ENCODE measurements at regions not wholly inside any gene's neighbourhood (a gene's known extent, or its start where the extent isn't known, plus 50 kb on each side); places are given as distances from the start of the nearest gene placed in this dataset.

- TF ChIP-seq MXI1 (IDR thresholded peaks at IDR 0.05; ENCODE audit: low read depth, low read length) (no peak), MAX (IDR thresholded peaks at IDR 0.05; ENCODE audit: low read depth) (no peak), FOXJ3 (CRISPR knock-in tag; IDR thresholded peaks at IDR 0.05) (no peak), TAF1 (IDR thresholded peaks at IDR 0.05; ENCODE audit: borderline replicate concordance, low read depth, low read length) (no peak)
Observed at GRCh38 chr3:69675786-69676530, 63.3 kb upstream of the MITF start (continued).

DNA sequence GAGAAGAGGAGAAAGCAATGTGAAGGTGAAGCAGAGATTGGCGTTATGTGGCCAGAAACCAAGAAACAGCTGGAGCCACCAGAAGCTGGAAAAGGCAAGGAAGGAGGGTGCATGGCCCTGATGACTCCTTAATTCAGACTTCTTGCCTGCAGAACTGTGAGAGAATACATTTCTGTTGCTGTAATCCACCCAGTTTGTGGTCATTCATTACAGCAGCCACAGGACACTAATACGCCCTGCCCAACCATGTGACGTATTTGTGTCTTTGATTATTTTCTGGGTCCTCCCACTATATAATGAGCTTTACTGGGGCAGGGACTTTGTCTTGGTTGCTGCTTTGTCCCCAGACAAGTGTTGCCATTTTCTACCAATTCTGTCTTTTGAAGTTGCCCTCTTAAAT is 64.5 kb upstream of the MITF start:
- no peaks in the 10 kb centered on the region for H3K27me3 ChIP-seq (ENCODE audit: insufficient read depth)
- H2AFZ ChIP-seq (ENCODE audit: low read depth), result no peak overlapping the region
- H3K4me3 ChIP-seq (ENCODE audit: low read depth in 2 of 2, low read length in 1 of 2), result no peak overlapping the region
- peaks cover 0 to 17% of the 10 kb centered on the region in 2 experiments; a peak in 2 of 4 replicates for H3K4me1 ChIP-seq (ENCODE audit: control insufficient read depth in 1 of 2, insufficient read depth in 2 of 2, low read depth in 1 of 2, low read length in 1 of 2)
- no peaks in the 10 kb centered on the region for H3F3A ChIP-seq (replicated peaks; ENCODE audit: insufficient read depth)
- H3K4me2 ChIP-seq, result no peak overlapping the region
- no peak overlapping the region for H3K9ac ChIP-seq
- no peaks in the 10 kb centered on the region for H4K20me1 ChIP-seq (ENCODE audit: insufficient read depth)
- TF ChIP-seq SIN3A (IDR thresholded peaks at IDR 0.05; ENCODE audit: borderline replicate concordance, low read depth, low read length), result no peak
- TF ChIP-seq FOSL2 (IDR thresholded peaks at IDR 0.05; ENCODE audit: borderline replicate concordance, low read depth), result no peak
- TF ChIP-seq RCOR1 (IDR thresholded peaks at IDR 0.05; ENCODE audit: low read length), result no peak
- TF ChIP-seq MXI1 (IDR thresholded peaks at IDR 0.05; ENCODE audit: low read depth, low read length), result no peak
- TF ChIP-seq EP300 (IDR thresholded peaks at IDR 0.05; ENCODE audit: borderline replicate concordance in 1 of 2, low read depth in 1 of 2, low read length in 1 of 2), result no peak
- no peak for TF ChIP-seq NRF1 (IDR thresholded peaks at IDR 0.05; ENCODE audit: low read depth, low read length)
- TF ChIP-seq TAF1 (IDR thresholded peaks at IDR 0.05; ENCODE audit: borderline replicate concordance, low read depth, low read length), result no peak
- TF ChIP-seq FOXM1 (IDR thresholded peaks at IDR 0.05; ENCODE audit: low read depth), result no peak
- no peak for TF ChIP-seq YY1 (IDR thresholded peaks at IDR 0.05; ENCODE audit: low read depth)
- no peak for TF ChIP-seq USF2 (IDR thresholded peaks at IDR 0.05; ENCODE audit: borderline replicate concordance, low read depth, low read length)
- no peak for TF ChIP-seq TCF12 (IDR thresholded peaks at IDR 0.05)
- no peak for TF ChIP-seq EZH2phosphoT487 (IDR thresholded peaks at IDR 0.05; ENCODE audit: borderline replicate concordance, low read depth)
- TF ChIP-seq, protein P1, sequence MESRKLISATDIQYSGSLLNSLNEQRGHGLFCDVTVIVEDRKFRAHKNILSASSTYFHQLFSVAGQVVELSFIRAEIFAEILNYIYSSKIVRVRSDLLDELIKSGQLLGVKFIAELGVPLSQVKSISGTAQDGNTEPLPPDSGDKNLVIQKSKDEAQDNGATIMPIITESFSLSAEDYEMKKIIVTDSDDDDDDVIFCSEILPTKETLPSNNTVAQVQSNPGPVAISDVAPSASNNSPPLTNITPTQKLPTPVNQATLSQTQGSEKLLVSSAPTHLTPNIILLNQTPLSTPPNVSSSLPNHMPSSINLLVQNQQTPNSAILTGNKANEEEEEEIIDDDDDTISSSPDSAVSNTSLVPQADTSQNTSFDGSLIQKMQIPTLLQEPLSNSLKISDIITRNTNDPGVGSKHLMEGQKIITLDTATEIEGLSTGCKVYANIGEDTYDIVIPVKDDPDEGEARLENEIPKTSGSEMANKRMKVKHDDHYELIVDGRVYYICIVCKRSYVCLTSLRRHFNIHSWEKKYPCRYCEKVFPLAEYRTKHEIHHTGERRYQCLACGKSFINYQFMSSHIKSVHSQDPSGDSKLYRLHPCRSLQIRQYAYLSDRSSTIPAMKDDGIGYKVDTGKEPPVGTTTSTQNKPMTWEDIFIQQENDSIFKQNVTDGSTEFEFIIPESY (IDR thresholded peaks at IDR 0.05; ENCODE audit: borderline replicate concordance, low read depth), result no peak
- TF ChIP-seq, protein P2, sequence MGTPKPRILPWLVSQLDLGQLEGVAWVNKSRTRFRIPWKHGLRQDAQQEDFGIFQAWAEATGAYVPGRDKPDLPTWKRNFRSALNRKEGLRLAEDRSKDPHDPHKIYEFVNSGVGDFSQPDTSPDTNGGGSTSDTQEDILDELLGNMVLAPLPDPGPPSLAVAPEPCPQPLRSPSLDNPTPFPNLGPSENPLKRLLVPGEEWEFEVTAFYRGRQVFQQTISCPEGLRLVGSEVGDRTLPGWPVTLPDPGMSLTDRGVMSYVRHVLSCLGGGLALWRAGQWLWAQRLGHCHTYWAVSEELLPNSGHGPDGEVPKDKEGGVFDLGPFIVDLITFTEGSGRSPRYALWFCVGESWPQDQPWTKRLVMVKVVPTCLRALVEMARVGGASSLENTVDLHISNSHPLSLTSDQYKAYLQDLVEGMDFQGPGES (IDR thresholded peaks at IDR 0.05; ENCODE audit: low read depth, low read length), result no peak
- no peaks in the 10 kb centered on the region for H3K36me3 ChIP-seq (replicated peaks in 1 of 2; ENCODE audit: control insufficient read depth in 1 of 2, insufficient read depth in 2 of 2, low read length in 1 of 2)
- ChIA-PET CTCF (interaction anchor here (1.2 to 5.4 kb wide), 5 partner anchors 157 to 554 kb away, joined by 3 to 51 read pairs (median 4); no protein-coding TSS in a partner anchor), POLR2A (no interaction called here)
- WGBS (ENCODE audit: low lambda C conversion rate), result 88% methylated on average over 3 of the region's 3 CpGs
- no peak overlapping the region for H3K27ac ChIP-seq (ENCODE audit: low read depth in 2 of 2, low read length in 1 of 2)
- no peaks in the 10 kb centered on the region for H3K79me2 ChIP-seq (ENCODE audit: insufficient read depth)
- no peak for DNase-seq
- no peaks in the 10 kb centered on the region for H3K9me2 ChIP-seq
- H3K9me3 ChIP-seq, result no peaks in the 10 kb centered on the region

All from SK-N-SH (cell line).